Heart left ventricle (tissue), 13 donors: ENCODE measurements at regions not wholly inside any gene's neighbourhood (a gene's known extent, or its start where the extent isn't known, plus 50 kb on each side); places are given as distances from the start of the nearest gene placed in this dataset.

ENCODE experiments used
- CTCF ChIP-seq, 12 donors: fragments of 200-600 bp; sonication (generic) in 4 of 12; IDR thresholded peaks; one replicate each; pipeline versions ENCODE4 v1.5.0 to v1.8.0; 2018 to 2022; ENCODE audit warnings: antibody characterized with exemption in 12 of 12, mild to moderate bottlenecking in 5 of 12
- POLR2A ChIP-seq, 2 donors: fragments of 450-650 bp; IDR thresholded peaks; one replicate each; pipeline ENCODE4 v1.6.1; 2017; ENCODE audit warnings: antibody characterized with exemption in 2 of 2, mild to moderate bottlenecking in 2 of 2, moderate library complexity in 2 of 2
- donor health status: ischemic (EF 13 %, LVEDD 7.1; RV severe dilation, severe dysfunction).
- donor health status: DM: no; HTN: yes; CAD: no.
- donor health status: DM: no; HTN: no; CAD: no.
- donor health status: ischemic (EF 25% LVEDD 6.9; RV normal size, moderate dysfunction).
- donor health status: ischemic (EF 25% LVEDD 5.7; RV mildly dilated, moderate dysfunction).
- donor health status: ischemic (EF 35%, LVEDD 5.7; RV mildly dilated, moderate dysfunction).
- donor health status: nonischemic (EF 11% LVEDD 7.7; RV severe dilation, severe dysfunction).
- donor health status: DM: yes; HTN: yes; CAD: no.
- donor health status: PGD.
- donor health status: ischemic (EF 29% LVEDD 5.4; RV normal size, mild dysfunction).
- donor health status: nonischemic (EF 23%, LVEDD 6.1; RV moderate dilation, normal function).

DNA sequence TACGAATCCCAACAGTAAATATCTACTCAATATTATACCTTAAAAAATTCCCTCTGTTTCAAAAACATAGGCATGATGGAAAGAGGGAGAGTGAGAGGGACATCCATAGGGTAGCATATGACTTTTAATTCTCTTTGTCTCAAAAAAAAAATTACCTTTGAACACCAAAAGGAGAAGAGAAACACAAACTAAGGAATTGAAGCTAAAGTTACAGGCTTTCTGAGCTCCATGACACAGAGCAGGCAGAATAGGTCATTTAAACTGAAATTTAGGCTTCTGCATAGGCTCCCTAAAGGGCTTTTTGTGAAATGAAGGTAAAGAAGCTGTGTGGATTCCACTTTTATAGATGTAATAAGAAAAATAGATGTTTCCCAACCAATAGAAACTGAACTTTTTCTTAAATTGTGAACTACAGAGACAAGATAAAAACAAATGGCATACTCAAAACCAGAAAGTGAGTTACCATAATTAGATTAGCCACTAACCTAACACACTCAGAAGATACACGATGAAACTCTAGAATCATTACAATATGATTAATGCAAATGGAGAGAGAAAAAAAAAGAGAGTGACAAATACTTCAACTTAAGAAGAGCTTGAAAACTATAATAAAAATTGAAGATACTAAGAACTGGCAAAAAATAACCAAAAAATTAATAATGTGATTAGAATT lies 584.6 kb downstream of the GABRG1 start:
- TF ChIP-seq POLR2A (IDR thresholded peaks at IDR 0.05) = no peak
- TF ChIP-seq CTCF (IDR thresholded peaks at IDR 0.05) = no peak
